RPMI7951 (cell line): ENCODE measurements at regions not wholly inside any gene's neighbourhood (a gene's known extent, or its start where the extent isn't known, plus 50 kb on each side); places are given as distances from the start of the nearest gene placed in this dataset.

Source experiments
- DNase-seq: peaks from one replicate; pipeline ENCODE4 v3.0.0-alpha.2; 2012; ENCODE audit warnings: low read depth

GRCh38 chr5:107293541-107294210 lies 377.1 kb downstream of the EFNA5 start:
- DNase-seq: no peak

- no peak for DNase-seq
Observed at GRCh38 chr5:107291866-107292265, 378.9 kb downstream of the EFNA5 start.

GRCh38 chr5:107290780-107291398 lies 379.8 kb downstream of the EFNA5 start:
- DNase-seq: no peak

- no peak for DNase-seq
Observed at GRCh38 chr5:107289030-107289714, 381.6 kb downstream of the EFNA5 start.

- DNase-seq: no peak
Observed at GRCh38 chr5:107286447-107287098, 384.2 kb downstream of the EFNA5 start.

GRCh38 chr5:107285772-107286171 lies 385.0 kb downstream of the EFNA5 start:
- no peak for DNase-seq

GRCh38 chr5:107284822-107285525 lies 385.8 kb downstream of the EFNA5 start:
- no peak for DNase-seq

- DNase-seq: no peak
Observed at GRCh38 chr5:107282061-107282460, 388.7 kb downstream of the EFNA5 start.

GRCh38 chr5:107278774-107279173 lies 392.0 kb downstream of the EFNA5 start:
- DNase-seq: no peak

- no peak for DNase-seq
Observed at GRCh38 chr5:107277485-107278125, 393.1 kb downstream of the EFNA5 start.

- DNase-seq: no peak
Observed at GRCh38 chr5:107275333-107275732, 395.4 kb downstream of the EFNA5 start.

- DNase-seq: no peak
Observed at GRCh38 chr5:107274571-107274970, 396.2 kb downstream of the EFNA5 start.

- DNase-seq: peak; percentile 10
Observed at GRCh38 chr5:107272954-107273353, 397.8 kb downstream of the EFNA5 start.

GRCh38 chr5:107272509-107272908 lies 398.2 kb downstream of the EFNA5 start:
- no peak for DNase-seq

GRCh38 chr5:107271682-107272350 lies 398.9 kb downstream of the EFNA5 start:
- DNase-seq: no peak

GRCh38 chr5:107270561-107270960 lies 400.2 kb downstream of the EFNA5 start:
- DNase-seq: no peak

GRCh38 chr5:107269678-107270077 lies 401.1 kb downstream of the EFNA5 start:
- DNase-seq: no peak

GRCh38 chr5:107269256-107269655 lies 401.5 kb downstream of the EFNA5 start:
- no peak for DNase-seq

GRCh38 chr5:107268241-107268640 lies 402.5 kb downstream of the EFNA5 start:
- no peak for DNase-seq

- DNase-seq: no peak
Observed at GRCh38 chr5:107266100-107266499, 404.6 kb downstream of the EFNA5 start.

GRCh38 chr5:107265193-107265592 lies 405.5 kb downstream of the EFNA5 start:
- no peak for DNase-seq
